Astrocyte (in vitro differentiated cells and primary cell): ENCODE measurements at regions not wholly inside any gene's neighbourhood (a gene's known extent, or its start where the extent isn't known, plus 50 kb on each side); places are given as distances from the start of the nearest gene placed in this dataset.

Source experiments
- DNase-seq: peaks from one replicate; pipeline ENCODE4 v3.0.0-alpha.2; 2010; ENCODE audit warnings: low read depth
- FAIRE-seq: peaks from 2 replicates; lab custom pipeline; 2011; peaks lifted over from hg19 to GRCh38; lab: Jason Lieb, UNC
- H2AFZ ChIP-seq: 2 replicates; pipeline ENCODE4 v1.6.0; 2012; ENCODE audit warnings: low read depth, low read length, inconsistent platforms
- H3K27ac ChIP-seq: 2 replicates; pipeline ENCODE4 v1.5.1; 2011; ENCODE audit warnings: low read depth, low read length, inconsistent platforms
- H3K27me3 ChIP-seq: 2 replicates; pipeline ENCODE4 v1.6.0; 2011; ENCODE audit warnings: low read length, inconsistent platforms; ENCODE audit not compliant: insufficient read depth
- H3K36me3 ChIP-seq: 2 replicates; pipeline ENCODE4 v1.5.1; 2011; ENCODE audit warnings: low read length, inconsistent platforms; ENCODE audit not compliant: insufficient read depth
- H3K4me1 ChIP-seq: 2 replicates; pipeline ENCODE4 v1.5.1; 2011; ENCODE audit warnings: low read length, inconsistent platforms; ENCODE audit not compliant: insufficient read depth
- H3K4me2 ChIP-seq: 2 replicates; pipeline ENCODE4 v1.6.0; 2012; ENCODE audit warnings: low read length, inconsistent platforms
- H3K4me3 ChIP-seq: 2 replicates; pipeline ENCODE4 v1.5.1; 2011; ENCODE audit warnings: low read depth, mild to moderate bottlenecking, low read length, inconsistent platforms; ENCODE audit not compliant: insufficient read depth
- H3K79me2 ChIP-seq: 2 replicates; pipeline ENCODE4 v1.6.0; 2012; ENCODE audit warnings: mild to moderate bottlenecking, low read length, inconsistent platforms; ENCODE audit not compliant: insufficient read depth
- H3K9ac ChIP-seq: 2 replicates; pipeline ENCODE4 v1.6.0; 2012; ENCODE audit warnings: mild to moderate bottlenecking, low read length, inconsistent platforms
- H3K9me3 ChIP-seq: 2 replicates; pipeline ENCODE4 v1.5.1; 2012; ENCODE audit warnings: low read depth, mild to moderate bottlenecking, low read length, inconsistent platforms; ENCODE audit not compliant: insufficient read depth
- H4K20me1 ChIP-seq: 2 replicates; pipeline ENCODE4 v1.6.0; 2012; ENCODE audit warnings: low read length, inconsistent platforms; ENCODE audit not compliant: insufficient read depth
- H3K27ac Mint-ChIP-seq: one replicate; pipeline ENCODE4 v1.8.0; 2021; ENCODE audit warnings: mild to moderate bottlenecking, mixed read lengths; ENCODE audit not compliant: unreplicated experiment
- H3K27me3 Mint-ChIP-seq: one replicate; pipeline ENCODE4 v1.8.0; 2021; ENCODE audit warnings: low read depth, mixed read lengths; ENCODE audit not compliant: unreplicated experiment
- H3K36me3 Mint-ChIP-seq: one replicate; pipeline ENCODE4 v1.8.0; 2021; ENCODE audit warnings: low read depth, mixed read lengths; ENCODE audit not compliant: unreplicated experiment
- H3K4me1 Mint-ChIP-seq: one replicate; pipeline ENCODE4 v1.8.0; 2021; ENCODE audit warnings: low read depth, mixed read lengths; ENCODE audit not compliant: unreplicated experiment
- H3K4me3 Mint-ChIP-seq: one replicate; pipeline ENCODE4 v1.8.0; 2021; ENCODE audit warnings: mild to moderate bottlenecking, moderate library complexity, mixed read lengths; ENCODE audit not compliant: unreplicated experiment
- H3K9me3 Mint-ChIP-seq: one replicate; pipeline ENCODE4 v1.8.0; 2021; ENCODE audit warnings: mild to moderate bottlenecking, mixed read lengths; ENCODE audit not compliant: unreplicated experiment
- EZH2 ChIP-seq: IDR thresholded peaks from 2 replicates; pipeline ENCODE4 v1.6.1; 2012; ENCODE audit warnings: mild to moderate bottlenecking, low read length, inconsistent platforms; ENCODE audit not compliant: insufficient read depth
- TF ChIP-seq, protein P1 (sequence below): IDR thresholded peaks from 2 replicates; pipeline ENCODE4 v1.5.1; 2011; ENCODE audit warnings: low read depth, mild to moderate bottlenecking, inconsistent platforms, low read length, moderate library complexity; ENCODE audit not compliant: insufficient read depth

DNA sequence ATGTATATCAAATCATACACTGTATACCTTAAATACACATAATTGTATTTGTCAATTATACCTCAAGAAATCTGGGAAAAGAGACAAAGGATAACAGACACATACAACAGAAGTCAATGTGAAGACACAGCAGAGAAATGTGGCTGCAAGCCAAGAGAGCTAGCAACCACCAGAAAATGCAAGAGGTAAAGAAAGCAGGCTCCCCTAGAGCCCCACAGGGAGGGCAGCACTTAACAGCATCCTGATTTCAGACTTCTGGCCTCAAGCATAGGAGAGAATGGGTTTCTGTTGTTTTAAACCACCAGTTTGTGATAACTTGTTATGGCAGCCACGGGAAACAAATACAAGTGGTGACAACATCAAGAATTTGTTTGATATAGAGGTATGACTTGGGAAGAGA is 1197.2 kb downstream of the SORCS1 start:
- Histone ChIP-seq H3K4me2 (no peak overlapping the region), H3K4me3 (no peak overlapping the region), H2AFZ (no peak overlapping the region), H3K27me3 (no peaks in the 10 kb centered on the region), H3K79me2 (no peaks in the 10 kb centered on the region), H3K9me3 (no peaks in the 10 kb centered on the region), H3K36me3 (no peaks in the 10 kb centered on the region), H3K9ac (no peak overlapping the region), H3K4me1 (no peaks in the 10 kb centered on the region), H4K20me1 (no peaks in the 10 kb centered on the region), H3K27ac (no peak overlapping the region)
- H3K4me3 Mint-ChIP-seq = no peak overlapping the region
- no peak for TF ChIP-seq EZH2
- TF ChIP-seq, protein P1, sequence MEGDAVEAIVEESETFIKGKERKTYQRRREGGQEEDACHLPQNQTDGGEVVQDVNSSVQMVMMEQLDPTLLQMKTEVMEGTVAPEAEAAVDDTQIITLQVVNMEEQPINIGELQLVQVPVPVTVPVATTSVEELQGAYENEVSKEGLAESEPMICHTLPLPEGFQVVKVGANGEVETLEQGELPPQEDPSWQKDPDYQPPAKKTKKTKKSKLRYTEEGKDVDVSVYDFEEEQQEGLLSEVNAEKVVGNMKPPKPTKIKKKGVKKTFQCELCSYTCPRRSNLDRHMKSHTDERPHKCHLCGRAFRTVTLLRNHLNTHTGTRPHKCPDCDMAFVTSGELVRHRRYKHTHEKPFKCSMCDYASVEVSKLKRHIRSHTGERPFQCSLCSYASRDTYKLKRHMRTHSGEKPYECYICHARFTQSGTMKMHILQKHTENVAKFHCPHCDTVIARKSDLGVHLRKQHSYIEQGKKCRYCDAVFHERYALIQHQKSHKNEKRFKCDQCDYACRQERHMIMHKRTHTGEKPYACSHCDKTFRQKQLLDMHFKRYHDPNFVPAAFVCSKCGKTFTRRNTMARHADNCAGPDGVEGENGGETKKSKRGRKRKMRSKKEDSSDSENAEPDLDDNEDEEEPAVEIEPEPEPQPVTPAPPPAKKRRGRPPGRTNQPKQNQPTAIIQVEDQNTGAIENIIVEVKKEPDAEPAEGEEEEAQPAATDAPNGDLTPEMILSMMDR = no peak
- no peak overlapping the region for H3K27ac Mint-ChIP-seq
- H3K4me1 Mint-ChIP-seq = no peaks in the 10 kb centered on the region
- H3K9me3 Mint-ChIP-seq = no peaks in the 10 kb centered on the region
- DNase-seq = no peak
- H3K27me3 Mint-ChIP-seq = no peaks in the 10 kb centered on the region
- no peaks in the 10 kb centered on the region for H3K36me3 Mint-ChIP-seq
- FAIRE-seq = no peak

DNA sequence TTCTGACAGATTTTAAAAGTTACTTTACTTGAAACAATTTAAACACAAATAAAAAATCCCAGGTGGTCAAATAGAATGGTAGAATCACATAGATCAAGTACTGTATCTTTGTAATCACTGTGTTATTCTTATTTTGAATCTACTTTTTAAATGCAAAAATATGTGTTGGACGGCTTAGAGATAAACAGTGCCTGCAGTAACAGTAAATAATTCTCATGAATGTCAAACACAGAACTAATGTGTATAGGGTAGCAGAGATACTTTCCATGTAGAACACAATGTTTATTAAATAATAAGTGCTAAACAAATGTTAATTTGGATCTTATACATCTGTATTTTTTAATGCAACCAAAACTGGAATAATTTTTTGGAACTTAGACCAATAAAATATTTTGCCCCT is 1199.4 kb downstream of the SORCS1 start:
- TF ChIP-seq, protein P1 = no peak
- no peak for TF ChIP-seq EZH2
- Mint-ChIP-seq H3K4me1 (no peaks in the 10 kb centered on the region), H3K36me3 (no peaks in the 10 kb centered on the region), H3K27ac (no peak overlapping the region), H3K4me3 (no peak overlapping the region), H3K27me3 (no peaks in the 10 kb centered on the region), H3K9me3 (no peaks in the 10 kb centered on the region)
- H3K4me3 ChIP-seq = no peak overlapping the region
- DNase-seq = no peak
- H3K27ac ChIP-seq = no peak overlapping the region
- H3K9ac ChIP-seq = no peak overlapping the region
- no peaks in the 10 kb centered on the region for H3K4me1 ChIP-seq
- FAIRE-seq = no peak
- no peaks in the 10 kb centered on the region for H3K79me2 ChIP-seq
- no peak overlapping the region for H3K4me2 ChIP-seq
- no peaks in the 10 kb centered on the region for H3K27me3 ChIP-seq
- H2AFZ ChIP-seq = no peak overlapping the region
- no peaks in the 10 kb centered on the region for H3K36me3 ChIP-seq
- H3K9me3 ChIP-seq = no peaks in the 10 kb centered on the region
- H4K20me1 ChIP-seq = no peaks in the 10 kb centered on the region

DNA sequence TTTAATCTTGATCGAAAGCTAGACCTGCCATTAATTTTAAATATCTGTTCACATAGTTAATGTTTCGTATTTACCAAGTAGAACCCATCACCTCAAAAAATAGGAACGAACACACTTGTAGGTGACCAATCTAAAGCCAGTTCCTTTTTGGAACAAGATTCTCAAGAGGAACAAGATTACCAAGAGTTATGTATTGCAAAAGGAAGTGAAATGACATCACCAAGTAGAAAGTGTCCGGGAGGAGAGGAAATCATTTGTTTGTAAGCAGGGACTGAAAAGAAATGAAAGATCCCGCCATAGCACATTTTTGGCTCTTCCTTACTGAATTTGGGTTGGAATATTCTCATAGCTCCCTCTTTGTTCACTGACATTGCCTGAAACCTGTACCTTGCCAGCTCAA is 1200.5 kb downstream of the SORCS1 start:
- Histone ChIP-seq H3K4me1 (no peaks in the 10 kb centered on the region), H3K79me2 (no peaks in the 10 kb centered on the region), H2AFZ (no peak overlapping the region), H3K27ac (no peak overlapping the region), H3K9me3 (no peaks in the 10 kb centered on the region), H3K4me3 (no peak overlapping the region), H3K36me3 (no peaks in the 10 kb centered on the region), H4K20me1 (no peaks in the 10 kb centered on the region), H3K27me3 (no peaks in the 10 kb centered on the region), H3K4me2 (no peak overlapping the region), H3K9ac (no peak overlapping the region)
- no peak for TF ChIP-seq EZH2
- TF ChIP-seq, protein P1 = no peak
- DNase-seq (no peak), FAIRE-seq (no peak)
- no peak overlapping the region for H3K27ac Mint-ChIP-seq
- no peaks in the 10 kb centered on the region for H3K36me3 Mint-ChIP-seq
- no peaks in the 10 kb centered on the region for H3K27me3 Mint-ChIP-seq
- no peaks in the 10 kb centered on the region for H3K9me3 Mint-ChIP-seq
- no peak overlapping the region for H3K4me3 Mint-ChIP-seq
- no peaks in the 10 kb centered on the region for H3K4me1 Mint-ChIP-seq
